Fibroblast of villous mesenchyme (primary cell): ENCODE measurements at regions not wholly inside any gene's neighbourhood (a gene's known extent, or its start where the extent isn't known, plus 50 kb on each side); places are given as distances from the start of the nearest gene placed in this dataset.

ENCODE experiments used
- DNase-seq: peaks from one replicate; pipeline ENCODE4 v3.0.0-alpha.2; 2010; ENCODE audit warnings: low read depth
- H3K4me3 ChIP-seq: 2 replicates; pipeline ENCODE4 v1.5.1; 2011; ENCODE audit warnings: low read depth, mild to moderate bottlenecking, low read length
- CTCF ChIP-seq: IDR thresholded peaks from 2 replicates; pipeline ENCODE4 v1.5.1; 2012; ENCODE audit warnings: low read depth, mild to moderate bottlenecking, low read length; ENCODE audit not compliant: insufficient read depth

GRCh38 chr16:79339863-79340262 lies 260.7 kb downstream of the MAF start:
- H3K4me3 ChIP-seq: no peak overlapping the region
- TF ChIP-seq CTCF: no peak
- DNase-seq: no peak

DNA sequence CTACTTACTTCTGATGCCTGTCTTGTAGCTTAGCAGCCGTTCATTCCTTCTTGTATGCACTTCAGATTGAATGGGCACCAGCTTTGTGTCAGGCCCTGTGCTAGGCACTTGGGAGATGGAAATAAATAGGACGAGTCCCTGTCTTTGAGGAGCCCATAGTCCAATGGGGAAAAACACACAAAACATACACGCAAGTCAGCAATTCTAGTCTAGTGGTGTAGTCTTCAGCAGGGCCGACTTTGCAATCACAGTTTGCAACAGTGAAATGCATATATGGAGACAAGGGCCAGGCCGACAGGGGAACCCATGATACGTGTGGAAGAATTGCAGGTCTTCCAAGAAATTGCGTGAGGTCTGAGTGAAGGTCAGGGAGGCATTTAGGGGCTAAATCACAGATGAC lies 262.6 kb downstream of the MAF start:
- no peak for DNase-seq
- no peak for TF ChIP-seq CTCF

DNA sequence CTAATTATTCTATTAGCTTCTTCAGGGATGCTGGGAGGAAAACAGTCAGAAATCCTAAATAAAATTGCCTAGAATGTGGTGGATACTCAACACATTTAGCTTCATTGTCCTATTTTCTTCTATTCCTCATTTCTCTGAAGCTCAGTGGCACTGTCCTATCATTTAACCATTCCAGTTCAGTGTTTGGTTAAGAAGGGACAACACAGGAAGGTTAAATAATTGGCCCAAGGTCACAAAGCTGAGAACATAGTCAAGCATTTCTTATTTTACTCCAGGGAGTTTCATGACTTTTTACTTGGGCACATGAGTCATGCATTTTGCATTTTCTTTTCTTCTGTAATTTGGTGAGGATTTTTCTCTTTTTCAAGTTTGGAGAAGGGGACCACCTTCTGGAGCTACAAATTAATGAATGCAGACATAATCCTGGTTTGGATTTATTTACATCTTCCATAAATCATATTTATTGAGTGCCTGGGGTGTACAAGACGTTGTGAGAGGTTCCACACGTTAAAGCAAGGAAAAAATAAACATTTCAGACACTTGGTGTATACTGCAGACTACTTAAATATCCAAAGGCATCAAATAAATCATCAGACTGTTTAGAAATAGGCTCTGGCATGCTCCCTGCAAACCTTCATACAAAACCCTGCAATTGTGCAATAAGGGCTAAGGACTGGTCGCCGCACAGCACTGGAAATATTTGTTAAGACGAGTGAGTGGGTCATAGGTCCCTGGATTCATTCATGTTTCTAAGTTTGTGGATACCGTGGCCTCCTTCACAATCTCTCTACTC lies 263.9 kb downstream of the MAF start:
- no peak overlapping the region for H3K4me3 ChIP-seq
- DNase-seq: peak; percentile 28
- TF ChIP-seq CTCF: no peak

More for the DNA sequence above, 262.6 kb downstream of the MAF start:
- H3K4me3 ChIP-seq: no peak overlapping the region

DNA sequence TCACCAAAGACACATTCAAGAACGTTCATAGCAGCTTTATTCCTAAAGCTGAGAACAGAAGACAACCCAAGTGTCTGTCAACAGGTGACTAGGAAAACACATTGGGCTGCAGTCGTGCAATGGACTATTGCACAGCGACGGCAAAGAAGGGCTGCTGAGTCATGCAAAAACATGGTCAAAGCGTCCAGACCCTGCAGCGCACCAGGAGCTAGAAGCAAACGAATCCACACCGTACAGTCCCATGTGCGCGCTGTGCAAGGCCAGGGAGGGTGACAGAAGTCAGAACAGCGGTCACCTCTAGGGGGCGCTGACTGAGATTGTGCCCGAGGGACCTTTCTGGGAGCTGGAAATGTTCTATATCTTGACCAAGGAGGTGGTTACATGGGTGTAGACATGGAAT lies 266.4 kb downstream of the MAF start:
- H3K4me3 ChIP-seq: no peak overlapping the region
- DNase-seq: no peak
- no peak for TF ChIP-seq CTCF

DNA sequence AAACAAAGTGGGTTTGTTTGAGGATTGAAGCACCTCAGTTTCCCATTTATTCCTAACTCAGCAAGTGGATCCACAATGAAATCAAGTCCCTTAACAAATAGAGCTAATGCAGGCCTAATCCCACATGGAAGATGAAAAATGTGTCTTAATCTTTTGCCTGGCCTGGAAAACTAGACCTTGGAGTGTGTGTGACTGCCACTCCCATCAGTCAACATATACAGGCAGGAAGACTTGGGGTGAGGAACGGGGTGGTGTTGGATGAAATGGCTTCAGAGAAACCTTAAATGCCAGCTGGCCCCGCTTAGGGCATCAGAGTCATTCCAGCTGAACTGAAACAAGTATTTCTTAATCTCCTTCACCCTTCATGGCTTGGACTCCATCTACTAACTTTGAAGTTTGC lies 269.5 kb downstream of the MAF start:
- no peak for TF ChIP-seq CTCF
- no peak for DNase-seq
- no peak overlapping the region for H3K4me3 ChIP-seq

GRCh38 chr16:79329967-79330366 lies 270.6 kb downstream of the MAF start:
- H3K4me3 ChIP-seq: no peak overlapping the region
- no peak for DNase-seq
- TF ChIP-seq CTCF: no peak

DNA sequence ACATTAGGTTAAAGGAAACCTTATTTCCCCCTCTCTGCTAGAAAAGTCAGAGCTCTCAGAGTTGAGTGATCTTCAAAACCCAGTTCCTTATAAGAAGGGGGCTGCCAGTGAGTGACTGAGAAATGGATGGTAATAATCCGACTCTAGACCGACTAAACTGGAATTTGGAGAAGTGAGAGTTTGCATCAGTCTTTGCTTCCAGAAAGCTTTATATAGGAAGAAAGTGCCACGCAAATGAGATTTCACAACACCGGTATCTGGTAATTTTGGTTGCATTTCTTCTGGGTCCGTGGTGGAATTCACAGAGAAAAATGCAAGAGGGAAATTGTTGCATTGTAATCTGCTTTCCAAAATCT lies 271.4 kb downstream of the MAF start:
- no peak for TF ChIP-seq CTCF
- DNase-seq: no peak

More for the DNA sequence above, 271.4 kb downstream of the MAF start:
- no peak overlapping the region for H3K4me3 ChIP-seq
